Testis (tissue), 2 donors: ENCODE measurements at regions not wholly inside any gene's neighbourhood (a gene's known extent, or its start where the extent isn't known, plus 50 kb on each side); places are given as distances from the start of the nearest gene placed in this dataset.

Experiments
- POLR2A ChIP-seq: fragments of 450-650 bp; IDR thresholded peaks from one replicate; pipeline ENCODE4 v1.6.1; 2017; ENCODE audit warnings: antibody characterized with exemption, mild to moderate bottlenecking, moderate library complexity
- TF ChIP-seq, protein P1 (sequence below), 3 experiments: fragments of 450-650 bp in 2 of 3; fragments of 200-600 bp in 1 of 3; sonication (generic) in 1 of 3; IDR thresholded peaks; one replicate each; pipeline ENCODE4 v1.5.1; 2016 to 2019; ENCODE audit warnings: antibody characterized with exemption in 3 of 3, mild to moderate bottlenecking in 2 of 3, moderate library complexity in 1 of 3

DNA sequence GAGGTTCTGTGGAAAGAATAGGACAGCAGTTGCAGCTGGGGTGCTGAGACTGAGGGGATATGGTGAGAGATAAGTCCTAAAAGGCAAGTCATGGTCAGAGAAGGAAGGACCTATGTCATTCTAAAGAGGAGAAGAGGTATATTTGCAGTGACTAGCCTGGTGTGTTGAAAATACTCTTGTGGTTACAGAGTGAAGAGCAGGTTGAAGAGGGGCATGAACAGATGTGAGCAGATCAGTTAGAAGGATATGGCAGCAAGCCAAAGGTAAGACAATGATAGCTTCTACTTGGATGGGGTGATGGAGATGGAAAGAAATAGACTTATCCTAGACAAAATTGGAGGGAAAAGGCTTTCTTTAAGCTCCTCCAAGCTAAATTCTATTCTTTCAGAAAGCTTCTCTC is 469.8 kb upstream of the CPEB2 start:
- TF ChIP-seq, protein P1, sequence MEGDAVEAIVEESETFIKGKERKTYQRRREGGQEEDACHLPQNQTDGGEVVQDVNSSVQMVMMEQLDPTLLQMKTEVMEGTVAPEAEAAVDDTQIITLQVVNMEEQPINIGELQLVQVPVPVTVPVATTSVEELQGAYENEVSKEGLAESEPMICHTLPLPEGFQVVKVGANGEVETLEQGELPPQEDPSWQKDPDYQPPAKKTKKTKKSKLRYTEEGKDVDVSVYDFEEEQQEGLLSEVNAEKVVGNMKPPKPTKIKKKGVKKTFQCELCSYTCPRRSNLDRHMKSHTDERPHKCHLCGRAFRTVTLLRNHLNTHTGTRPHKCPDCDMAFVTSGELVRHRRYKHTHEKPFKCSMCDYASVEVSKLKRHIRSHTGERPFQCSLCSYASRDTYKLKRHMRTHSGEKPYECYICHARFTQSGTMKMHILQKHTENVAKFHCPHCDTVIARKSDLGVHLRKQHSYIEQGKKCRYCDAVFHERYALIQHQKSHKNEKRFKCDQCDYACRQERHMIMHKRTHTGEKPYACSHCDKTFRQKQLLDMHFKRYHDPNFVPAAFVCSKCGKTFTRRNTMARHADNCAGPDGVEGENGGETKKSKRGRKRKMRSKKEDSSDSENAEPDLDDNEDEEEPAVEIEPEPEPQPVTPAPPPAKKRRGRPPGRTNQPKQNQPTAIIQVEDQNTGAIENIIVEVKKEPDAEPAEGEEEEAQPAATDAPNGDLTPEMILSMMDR (IDR thresholded peaks at IDR 0.05): no peak
- no peak for TF ChIP-seq POLR2A
